WTC11 (cell line): ENCODE measurements at regions not wholly inside any gene's neighbourhood (a gene's known extent, or its start where the extent isn't known, plus 50 kb on each side); places are given as distances from the start of the nearest gene placed in this dataset.

ENCODE experiments used
- ATAC-seq: fragments of 200-7000 bp; cut with Tn5 transposase; 2 replicates; pipeline ENCODE4 v1.10.0; 2021; ENCODE audit warnings: mild to moderate bottlenecking, moderate library complexity
- CTCF ChIA-PET: fragments of 300-600 bp; sonication (Branson Sonifier 250); formaldehyde crosslinking; loops from one replicate; lab custom pipeline; 2021; ENCODE audit warnings: antibody characterized with exemption; lab: Charles Lee
- POLR2A ChIA-PET: fragments of 350-600 bp; sonication (Branson Sonifier 250); formaldehyde crosslinking; loops from one replicate; lab custom pipeline; 2021; ENCODE audit warnings: antibody characterized with exemption; lab: Charles Lee
- DNase-seq: peaks from one replicate; pipeline ENCODE4 v3.0.0; 2021; ENCODE audit warnings: low spot score
- H3K27ac Mint-ChIP-seq: 2 replicates; pipeline ENCODE4 v1.8.0; 2021; ENCODE audit warnings: mixed read lengths
- H3K27me3 Mint-ChIP-seq: 2 replicates; pipeline ENCODE4 v1.8.0; 2021; ENCODE audit warnings: low read depth, mild to moderate bottlenecking, moderate library complexity, mixed read lengths
- H3K36me3 Mint-ChIP-seq: 2 replicates; pipeline ENCODE4 v1.8.0; 2021; ENCODE audit warnings: mixed read lengths
- H3K4me1 Mint-ChIP-seq: 2 replicates; pipeline ENCODE4 v1.8.0; 2022; ENCODE audit warnings: mixed read lengths
- H3K4me3 Mint-ChIP-seq: 2 replicates; pipeline ENCODE4 v1.8.0; 2021; ENCODE audit warnings: mild to moderate bottlenecking, moderate library complexity, mixed read lengths
- H3K9me3 Mint-ChIP-seq: 2 replicates; pipeline ENCODE4 v1.8.0; 2021; ENCODE audit warnings: mixed read lengths
- AFF4 ChIP-seq: sonication (generic); formaldehyde crosslinking; IDR thresholded peaks from 2 replicates; pipeline ENCODE4 v1.8.1; 2023; ENCODE audit warnings: mild to moderate bottlenecking, missing genetic modification reagents, borderline replicate concordance
- AR ChIP-seq: fragments of 250-450 bp; sonication (Bioruptor Pico); IDR thresholded peaks from 2 replicates; pipeline ENCODE4 v1.9.0; 2021; ENCODE audit warnings: mild to moderate bottlenecking
- ARID4B ChIP-seq: sonication (generic); formaldehyde crosslinking; IDR thresholded peaks from 2 replicates; pipeline ENCODE4 v1.8.0; 2023; ENCODE audit warnings: missing genetic modification reagents, mild to moderate bottlenecking, borderline replicate concordance
- ATF2 ChIP-seq: sonication (generic); formaldehyde crosslinking; IDR thresholded peaks from 2 replicates; pipeline ENCODE4 v1.8.1; 2022; ENCODE audit warnings: low read depth, missing genetic modification reagents, borderline replicate concordance
- E2F4 ChIP-seq: sonication (generic); formaldehyde crosslinking; IDR thresholded peaks from 2 replicates; pipeline ENCODE4 v1.8.1; 2022; ENCODE audit warnings: low read depth, mild to moderate bottlenecking, moderate library complexity, missing genetic modification reagents, borderline replicate concordance
- ELF4 ChIP-seq: sonication (generic); formaldehyde crosslinking; IDR thresholded peaks from 2 replicates; pipeline ENCODE4 v1.8.1; 2022; ENCODE audit warnings: low read depth, mild to moderate bottlenecking, moderate library complexity, missing genetic modification reagents
- ESRRA ChIP-seq: sonication (generic); formaldehyde crosslinking; IDR thresholded peaks from 2 replicates; pipeline ENCODE4 v1.8.1; 2022; ENCODE audit warnings: mild to moderate bottlenecking, missing genetic modification reagents, borderline replicate concordance
- GABPB1 ChIP-seq: sonication (generic); formaldehyde crosslinking; IDR thresholded peaks from 2 replicates; pipeline ENCODE4 v1.8.1; 2023; ENCODE audit warnings: mild to moderate bottlenecking, missing genetic modification reagents
- HMGA2 ChIP-seq: fragments of 250-450 bp; sonication (Bioruptor Pico); IDR thresholded peaks from 2 replicates; pipeline ENCODE4 v1.4.0; 2021; ENCODE audit warnings: mild to moderate bottlenecking, moderate library complexity
- MLX ChIP-seq: sonication (generic); formaldehyde crosslinking; IDR thresholded peaks from 2 replicates; pipeline ENCODE4 v1.8.1; 2023; ENCODE audit warnings: mild to moderate bottlenecking, missing genetic modification reagents, moderate library complexity
- MXD4 ChIP-seq: fragments of 250-450 bp; sonication (Bioruptor Pico); IDR thresholded peaks from 2 replicates; pipeline ENCODE4 v1.8.0; 2021; ENCODE audit warnings: mild to moderate bottlenecking, moderate library complexity, borderline replicate concordance
- MYBL2 ChIP-seq: sonication (generic); formaldehyde crosslinking; IDR thresholded peaks from 2 replicates; pipeline ENCODE4 v1.8.1; 2023; ENCODE audit warnings: mild to moderate bottlenecking, moderate library complexity, missing genetic modification reagents
- NFE2L1 ChIP-seq: sonication (generic); formaldehyde crosslinking; IDR thresholded peaks from 2 replicates; pipeline ENCODE4 v1.8.1; 2023; ENCODE audit warnings: missing genetic modification reagents
- NFYB ChIP-seq: sonication (generic); formaldehyde crosslinking; conservative IDR thresholded peaks from 2 replicates; pipeline ENCODE4 v1.8.0; 2022; ENCODE audit warnings: low read depth, missing genetic modification reagents
- OVOL2 ChIP-seq: fragments of 250-450 bp; sonication (Bioruptor Pico); IDR thresholded peaks from 2 replicates; pipeline ENCODE4 v1.9.0; 2021; ENCODE audit warnings: mild to moderate bottlenecking, borderline replicate concordance
- PRRX2 ChIP-seq: fragments of 250-450 bp; sonication (Bioruptor Pico); IDR thresholded peaks from 2 replicates; pipeline ENCODE4 v1.8.0; 2021; ENCODE audit warnings: mild to moderate bottlenecking
- TP53 ChIP-seq: sonication (generic); formaldehyde crosslinking; IDR thresholded peaks from 2 replicates; pipeline ENCODE4 v1.8.1; 2023; ENCODE audit warnings: mild to moderate bottlenecking, missing genetic modification reagents
- ZBTB21 ChIP-seq: sonication (generic); formaldehyde crosslinking; IDR thresholded peaks from 2 replicates; pipeline ENCODE4 v1.8.1; 2023; ENCODE audit warnings: mild to moderate bottlenecking, missing genetic modification reagents, borderline replicate concordance
- ZNF263 ChIP-seq: sonication (generic); formaldehyde crosslinking; IDR thresholded peaks from 2 replicates; pipeline ENCODE4 v1.8.1; 2022; ENCODE audit warnings: low read depth, mild to moderate bottlenecking, moderate library complexity, missing genetic modification reagents
- ZNF396 ChIP-seq: fragments of 250-450 bp; sonication (Bioruptor Pico); IDR thresholded peaks from 2 replicates; pipeline ENCODE4 v1.8.0; 2021; ENCODE audit warnings: mild to moderate bottlenecking, moderate library complexity, borderline replicate concordance
- ZNF416 ChIP-seq: fragments of 250-450 bp; sonication (Bioruptor Pico); IDR thresholded peaks from 2 replicates; pipeline ENCODE4 v1.9.0; 2021; ENCODE audit warnings: mild to moderate bottlenecking, inconsistent platforms

- no peak for TF ChIP-seq AFF4 (CRISPR knock-in tag)
These were observed 716.3 kb downstream of the TSN start (continued) for GRCh38 chr2:122471753-122472152.

- DNase-seq: no peak
- no peak for ATAC-seq
- Mint-ChIP-seq H3K27me3 (no peaks in the 10 kb centered on the region), H3K4me3 (no peak overlapping the region), H3K9me3 (peaks cover 19% of the 10 kb centered on the region), H3K4me1 (peaks cover 13% of the 10 kb centered on the region), H3K36me3 (peaks cover 14% of the 10 kb centered on the region), H3K27ac (no peak overlapping the region)
- CTCF ChIA-PET: no interaction called here
- TF ChIP-seq GABPB1 (CRISPR knock-in tag): no peak
- TF ChIP-seq E2F4 (CRISPR knock-in tag): no peak
- TF ChIP-seq ZNF263: no peak
- no peak for TF ChIP-seq HMGA2
- TF ChIP-seq ELF4: no peak
- TF ChIP-seq NFYB (CRISPR knock-in tag): no peak
- TF ChIP-seq ZNF416 (CRISPR knock-in tag): no peak
- TF ChIP-seq ARID4B (CRISPR knock-in tag): no peak
- TF ChIP-seq PRRX2 (CRISPR knock-in tag): no peak
- TF ChIP-seq ZNF396: no peak
- TF ChIP-seq NFE2L1 (CRISPR knock-in tag): no peak
- TF ChIP-seq MYBL2 (CRISPR knock-in tag): no peak
- no peak for TF ChIP-seq TP53 (CRISPR knock-in tag)
- no peak for TF ChIP-seq ESRRA (CRISPR knock-in tag)
- POLR2A ChIA-PET: no interaction called here
These were observed 722.7 kb downstream of the TSN start for GRCh38 chr2:122478117-122478516.

- POLR2A ChIA-PET: no interaction called here
- H3K36me3 Mint-ChIP-seq: peaks cover 14% of the 10 kb centered on the region
- TF ChIP-seq AR (CRISPR knock-in tag) (no peak), ZBTB21 (no peak), OVOL2 (no peak), MLX (no peak), MXD4 (CRISPR knock-in tag) (no peak), ATF2 (CRISPR knock-in tag) (no peak)
These were observed 723.3 kb downstream of the TSN start for GRCh38 chr2:122478771-122479170.

More at GRCh38 chr2:122478771-122479170, 723.3 kb downstream of the TSN start:
- H3K27ac Mint-ChIP-seq: no peak overlapping the region
- H3K27me3 Mint-ChIP-seq: no peaks in the 10 kb centered on the region
- ATAC-seq (no peak), DNase-seq (no peak)
- H3K4me1 Mint-ChIP-seq: peaks cover 20% of the 10 kb centered on the region
- CTCF ChIA-PET: no interaction called here
- H3K9me3 Mint-ChIP-seq: peaks cover 19% of the 10 kb centered on the region
- no peak overlapping the region for H3K4me3 Mint-ChIP-seq
